ENCODE measurements at regions not wholly inside any gene's neighbourhood (a gene's known extent, or its start where the extent isn't known, plus 50 kb on each side); places are given as distances from the start of the nearest gene placed in this dataset.

DNA sequence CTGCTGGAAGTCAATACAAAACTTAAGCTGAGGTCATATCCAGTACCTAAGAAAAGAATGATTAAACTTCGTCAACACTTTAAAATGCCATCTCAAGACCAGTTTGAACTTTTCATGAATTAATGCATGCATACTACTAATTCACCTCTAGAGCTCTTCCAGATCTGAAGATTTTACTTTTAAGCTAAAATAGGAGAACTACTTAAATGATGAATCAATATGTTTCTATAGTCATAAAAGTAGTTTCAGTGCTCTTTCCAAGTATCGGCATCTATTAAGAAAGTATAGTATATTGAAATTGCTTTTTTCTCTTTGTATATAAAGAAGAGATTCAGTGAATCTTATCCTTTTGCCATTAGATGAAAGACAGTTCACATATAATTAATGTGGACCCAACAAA, 1123.9 kb downstream of the PCDH9 start:
- no peak for TF ChIP-seq GATA3 (IDR thresholded peaks at IDR 0.05; ENCODE audit: low read depth, low read length)
- TF ChIP-seq GATA2 (IDR thresholded peaks at IDR 0.05; ENCODE audit: low read depth, low read length): no peak
